Spleen (tissue), 7 donors: ENCODE measurements at regions not wholly inside any gene's neighbourhood (a gene's known extent, or its start where the extent isn't known, plus 50 kb on each side); places are given as distances from the start of the nearest gene placed in this dataset.
"Not testable (repeated sequence)": the region's sequence is repeated elsewhere in the genome, so short reads cannot be mapped to it uniquely, and the experiment has no call there.

ENCODE experiments used
- POLR2AphosphoS5 ChIP-seq, 3 donors: sonication (generic); formaldehyde crosslinking; IDR thresholded peaks; one replicate each; pipeline ENCODE4 v1.5.1; 2017; ENCODE audit warnings: antibody characterized with exemption in 3 of 3
- TF ChIP-seq, protein P1 (sequence below), 11 experiments: fragments of 200-600 bp in 7 of 11; fragments of 450-650 bp in 4 of 11; sonication (generic) in 4 of 11; IDR thresholded peaks in 8 of 11; conservative IDR thresholded peaks in 3 of 11; 1 replicate in 7 of 11; 2 replicates in 4 of 11; pipeline versions ENCODE4 v1.4.0 to v1.8.0; 2016 to 2021; ENCODE audit warnings: antibody characterized with exemption in 11 of 11, inconsistent platforms in 4 of 11, mild to moderate bottlenecking in 1 of 11
- donor health status: DM: no; HTN: no; CAD: no; lungs with moderate emphysema.
- donor health status: DM: no; HTN: no; CAD: no.
- donor health status: DM: no; HTN: no; CAD: no.

DNA sequence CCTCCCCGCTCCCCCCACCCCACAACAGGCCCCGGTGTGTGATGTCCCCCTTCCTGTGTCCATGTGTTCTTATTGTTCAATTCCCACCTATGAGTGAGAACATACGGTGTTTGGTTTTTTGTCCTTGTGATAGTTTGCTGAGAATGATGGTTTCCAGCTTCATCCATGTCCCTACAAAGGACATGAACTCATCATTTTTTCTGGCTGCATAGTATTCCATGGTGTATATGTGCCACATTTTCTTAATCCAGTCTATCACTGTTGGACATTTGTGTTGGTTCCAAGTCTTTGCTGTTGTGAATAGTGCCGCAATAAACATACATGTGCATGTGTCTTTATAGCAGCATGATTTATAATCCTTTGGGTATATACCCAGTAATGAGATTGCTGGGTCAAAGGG is 104.3 kb downstream of the MTPN start:
- TF ChIP-seq, protein P1, sequence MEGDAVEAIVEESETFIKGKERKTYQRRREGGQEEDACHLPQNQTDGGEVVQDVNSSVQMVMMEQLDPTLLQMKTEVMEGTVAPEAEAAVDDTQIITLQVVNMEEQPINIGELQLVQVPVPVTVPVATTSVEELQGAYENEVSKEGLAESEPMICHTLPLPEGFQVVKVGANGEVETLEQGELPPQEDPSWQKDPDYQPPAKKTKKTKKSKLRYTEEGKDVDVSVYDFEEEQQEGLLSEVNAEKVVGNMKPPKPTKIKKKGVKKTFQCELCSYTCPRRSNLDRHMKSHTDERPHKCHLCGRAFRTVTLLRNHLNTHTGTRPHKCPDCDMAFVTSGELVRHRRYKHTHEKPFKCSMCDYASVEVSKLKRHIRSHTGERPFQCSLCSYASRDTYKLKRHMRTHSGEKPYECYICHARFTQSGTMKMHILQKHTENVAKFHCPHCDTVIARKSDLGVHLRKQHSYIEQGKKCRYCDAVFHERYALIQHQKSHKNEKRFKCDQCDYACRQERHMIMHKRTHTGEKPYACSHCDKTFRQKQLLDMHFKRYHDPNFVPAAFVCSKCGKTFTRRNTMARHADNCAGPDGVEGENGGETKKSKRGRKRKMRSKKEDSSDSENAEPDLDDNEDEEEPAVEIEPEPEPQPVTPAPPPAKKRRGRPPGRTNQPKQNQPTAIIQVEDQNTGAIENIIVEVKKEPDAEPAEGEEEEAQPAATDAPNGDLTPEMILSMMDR (IDR thresholded peaks at IDR 0.05 in 8 of 11, conservative IDR thresholded peaks at IDR 0.05 in 3 of 11) = not testable (repeated sequence)
- not testable (repeated sequence) for TF ChIP-seq POLR2AphosphoS5 (IDR thresholded peaks at IDR 0.05)
